PFSK-1 (cell line): ENCODE measurements at regions not wholly inside any gene's neighbourhood (a gene's known extent, or its start where the extent isn't known, plus 50 kb on each side); places are given as distances from the start of the nearest gene placed in this dataset.

Experiments used
- POLR2AphosphoS5 ChIP-seq: IDR thresholded peaks from 2 replicates; pipeline ENCODE4 v1.6.1; 2012; ENCODE audit warnings: low read depth, mild to moderate bottlenecking, control low read depth, low read length, moderate library complexity
- REST ChIP-seq, 2 experiments: IDR thresholded peaks; 2 replicates each; pipeline versions ENCODE4 v1.6.1 to v1.8.0; 2011 to 2012; ENCODE audit warnings: low read depth in 2 of 2, low read length in 2 of 2, control low read depth in 1 of 2, inconsistent platforms in 1 of 2, mild to moderate bottlenecking in 1 of 2, moderate library complexity in 1 of 2; ENCODE audit not compliant: insufficient read depth in 1 of 2
- SIN3A ChIP-seq: IDR thresholded peaks from 2 replicates; pipeline ENCODE4 v1.6.1; 2012; ENCODE audit warnings: mild to moderate bottlenecking, low read length, moderate library complexity, borderline replicate concordance; ENCODE audit not compliant: insufficient read depth
- TAF1 ChIP-seq: IDR thresholded peaks from 2 replicates; pipeline ENCODE4 v1.6.1; 2012; ENCODE audit warnings: low read length, control low read depth, borderline replicate concordance; ENCODE audit not compliant: insufficient read depth

DNA sequence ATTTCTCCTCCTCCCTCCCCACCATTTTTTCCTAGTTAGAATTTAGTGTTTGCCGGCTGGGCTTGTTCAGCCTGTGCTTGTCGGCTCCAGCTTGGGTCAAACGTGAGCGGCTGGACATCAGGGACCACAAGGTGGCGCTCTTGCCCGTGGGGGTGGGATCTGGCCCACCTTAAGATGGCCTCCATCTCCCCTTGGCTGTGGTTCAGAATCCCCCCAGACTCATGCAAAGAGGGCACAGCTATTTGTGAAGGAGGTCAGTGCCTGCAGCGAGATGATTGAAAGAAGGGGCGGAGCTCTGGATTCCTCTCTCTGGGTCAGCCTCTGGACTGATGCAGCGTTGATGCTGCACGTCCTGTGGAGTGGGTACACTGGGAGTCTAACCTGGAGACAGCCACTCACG is 283.3 kb upstream of the TUT7 start:
- TF ChIP-seq POLR2AphosphoS5 (no peak), REST (IDR thresholded peaks at IDR 0.05; ENCODE audit: insufficient read depth in 1 of 2, low read depth in 2 of 2, low read length in 2 of 2) (no peak), SIN3A (no peak), TAF1 (no peak)
